ENCODE measurements at regions not wholly inside any gene's neighbourhood (a gene's known extent, or its start where the extent isn't known, plus 50 kb on each side); places are given as distances from the start of the nearest gene placed in this dataset.

DNA sequence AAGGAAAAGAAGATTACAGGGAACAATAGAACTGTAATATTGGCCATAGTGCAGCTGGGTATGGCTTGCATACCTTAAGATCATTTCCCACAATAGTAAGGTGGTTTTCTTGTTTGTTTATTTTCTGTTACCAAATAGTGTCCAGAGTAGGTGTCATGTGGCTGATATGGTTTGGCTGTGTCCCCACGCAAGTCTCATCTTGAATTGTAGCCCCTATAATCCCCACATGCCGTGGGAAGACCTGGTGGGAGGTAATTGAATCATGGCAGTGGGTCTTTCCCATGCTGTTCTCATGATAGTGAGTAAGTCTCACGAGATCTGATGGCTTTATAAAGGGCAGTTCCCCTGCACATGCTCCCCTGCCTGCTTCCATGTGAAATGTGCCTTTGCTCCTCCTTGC is 190.1 kb downstream of the ICOS start:
- no peaks in the 10 kb centered on the region for H3K27me3 ChIP-seq (ENCODE audit: control insufficient read depth in 2 of 2, insufficient read depth in 1 of 2, low read length in 1 of 2)
- no peaks in the 10 kb centered on the region for H3K36me3 ChIP-seq (ENCODE audit: control insufficient read depth in 2 of 2, insufficient read depth in 2 of 2, low read length in 1 of 2)
- no peak overlapping the region for H3K4me3 ChIP-seq (ENCODE audit: low read length in 2 of 2)
- no peak overlapping the region for H3K27ac ChIP-seq (ENCODE audit: low read depth in 1 of 2, low read length in 1 of 2)
- no peaks in the 10 kb centered on the region for H3K9me3 ChIP-seq (ENCODE audit: control insufficient read depth in 2 of 2, insufficient read depth in 1 of 2, low read length in 1 of 2)
- 94% methylated on average over 3 of the region's 3 CpGs for WGBS
- DNase-seq (ENCODE audit: low read depth in 6 of 9, low spot score in 9 of 9), result no peak
- no peaks in the 10 kb centered on the region for H3K4me1 ChIP-seq (ENCODE audit: control insufficient read depth in 2 of 2, insufficient read depth in 2 of 2, low read length in 2 of 2)

DNA sequence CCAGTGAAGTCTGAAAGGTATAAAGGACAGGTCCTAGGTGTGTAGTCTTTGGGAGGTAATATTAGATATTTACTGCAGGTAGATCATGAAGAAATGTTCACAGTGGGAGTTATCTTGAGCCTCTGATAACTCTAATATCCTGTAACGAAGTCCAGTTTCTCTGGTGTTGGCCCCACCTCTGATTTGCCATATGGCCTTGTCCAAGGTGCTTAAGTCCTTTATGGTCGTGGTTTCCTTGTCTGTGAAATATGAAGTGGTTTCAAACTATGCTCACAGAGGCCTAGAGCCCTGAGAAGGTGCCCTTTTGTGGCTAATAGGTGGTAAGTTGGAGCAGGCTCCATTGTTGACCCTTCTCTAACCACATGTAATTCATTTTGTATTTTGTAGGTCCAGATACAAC is 190.7 kb downstream of the ICOS start:
- H3K27me3 ChIP-seq (ENCODE audit: control insufficient read depth in 2 of 2, insufficient read depth in 1 of 2, low read length in 1 of 2), result no peaks in the 10 kb centered on the region
- H3K4me3 ChIP-seq (ENCODE audit: low read length in 2 of 2), result no peak overlapping the region
- H3K36me3 ChIP-seq (ENCODE audit: control insufficient read depth in 2 of 2, insufficient read depth in 2 of 2, low read length in 1 of 2), result no peaks in the 10 kb centered on the region
- no peaks in the 10 kb centered on the region for H3K4me1 ChIP-seq (ENCODE audit: control insufficient read depth in 2 of 2, insufficient read depth in 2 of 2, low read length in 2 of 2)
- no peak for DNase-seq (ENCODE audit: low read depth in 6 of 9, low spot score in 9 of 9)
- WGBS, result 84% methylated on average over 2 of the region's 2 CpGs
- no peaks in the 10 kb centered on the region for H3K9me3 ChIP-seq (ENCODE audit: control insufficient read depth in 2 of 2, insufficient read depth in 1 of 2, low read length in 1 of 2)
- H3K27ac ChIP-seq (ENCODE audit: low read depth in 1 of 2, low read length in 1 of 2), result no peak overlapping the region

DNA sequence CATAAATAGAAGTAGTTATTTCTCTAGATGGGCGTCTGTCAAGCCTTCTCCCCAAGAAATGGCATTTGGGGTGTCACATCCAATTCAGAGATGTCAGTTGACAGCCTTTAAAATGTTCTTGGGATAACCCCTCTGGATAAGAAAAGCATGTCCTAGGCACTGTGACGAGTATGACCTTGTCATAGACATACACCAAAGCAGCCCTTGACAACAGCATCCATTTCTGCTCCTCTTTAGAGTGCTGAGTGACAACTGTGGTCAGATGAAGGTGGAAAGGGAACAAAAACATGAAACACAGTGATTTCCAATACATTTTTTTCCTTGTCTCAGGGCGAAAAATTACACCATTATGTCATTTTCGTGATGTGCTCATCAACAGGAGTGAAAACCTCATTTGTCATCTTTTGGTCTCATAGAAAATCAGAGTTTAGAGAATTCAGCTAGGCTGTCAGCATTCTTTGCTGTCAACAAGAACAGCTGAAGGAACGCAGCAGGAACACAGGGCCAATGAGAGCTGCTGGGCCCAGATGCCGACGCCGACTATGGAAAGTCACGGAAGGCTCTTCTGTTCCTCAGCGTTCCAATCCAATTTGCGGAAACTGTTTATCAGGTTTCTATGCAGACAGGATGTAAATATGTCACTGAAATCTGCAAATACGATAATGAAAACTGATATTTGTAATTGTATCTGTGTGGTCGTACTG is 193.2 kb downstream of the ICOS start:
- WGBS, result 92% methylated on average over 13 of the region's 13 CpGs
- Histone ChIP-seq H3K27me3 (ENCODE audit: control insufficient read depth in 2 of 2, insufficient read depth in 1 of 2, low read length in 1 of 2) (no peaks in the 10 kb centered on the region), H3K36me3 (ENCODE audit: control insufficient read depth in 2 of 2, insufficient read depth in 2 of 2, low read length in 1 of 2) (no peaks in the 10 kb centered on the region), H3K9me3 (ENCODE audit: control insufficient read depth in 2 of 2, insufficient read depth in 1 of 2, low read length in 1 of 2) (no peaks in the 10 kb centered on the region), H3K27ac (ENCODE audit: low read depth in 1 of 2, low read length in 1 of 2) (no peak overlapping the region), H3K4me3 (ENCODE audit: low read length in 2 of 2) (no peak overlapping the region), H3K4me1 (ENCODE audit: control insufficient read depth in 2 of 2, insufficient read depth in 2 of 2, low read length in 2 of 2) (no peaks in the 10 kb centered on the region)
- no peak for DNase-seq (ENCODE audit: low read depth in 6 of 9, low spot score in 9 of 9)

DNA sequence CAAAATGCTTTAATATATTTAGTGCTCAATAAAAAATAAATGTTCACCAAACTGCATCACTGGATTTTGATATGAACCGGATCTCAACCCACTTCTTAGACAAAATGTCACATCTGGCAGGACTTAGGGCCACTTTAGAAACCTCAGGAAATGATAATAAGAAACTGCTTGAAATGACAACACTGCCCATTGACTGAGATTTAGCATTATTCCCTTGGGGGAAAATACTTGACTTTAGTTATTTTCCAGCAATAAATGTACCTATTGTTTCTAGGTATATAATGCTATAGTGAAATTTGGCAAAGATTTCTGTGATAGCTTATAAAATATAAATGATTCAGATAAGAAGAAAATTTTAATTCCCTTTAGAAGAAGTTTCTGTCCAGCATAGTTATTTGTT is 195.1 kb downstream of the ICOS start:
- Histone ChIP-seq H3K27me3 (ENCODE audit: control insufficient read depth in 2 of 2, insufficient read depth in 1 of 2, low read length in 1 of 2) (no peaks in the 10 kb centered on the region), H3K9me3 (ENCODE audit: control insufficient read depth in 2 of 2, insufficient read depth in 1 of 2, low read length in 1 of 2) (no peaks in the 10 kb centered on the region), H3K27ac (ENCODE audit: low read depth in 1 of 2, low read length in 1 of 2) (no peak overlapping the region), H3K36me3 (ENCODE audit: control insufficient read depth in 2 of 2, insufficient read depth in 2 of 2, low read length in 1 of 2) (no peaks in the 10 kb centered on the region), H3K4me1 (ENCODE audit: control insufficient read depth in 2 of 2, insufficient read depth in 2 of 2, low read length in 2 of 2) (no peaks in the 10 kb centered on the region), H3K4me3 (ENCODE audit: low read length in 2 of 2) (no peak overlapping the region)
- no peak for DNase-seq (ENCODE audit: low read depth in 6 of 9, low spot score in 9 of 9)
- 96% methylated on average over 1 of the region's 1 CpG for WGBS

DNA sequence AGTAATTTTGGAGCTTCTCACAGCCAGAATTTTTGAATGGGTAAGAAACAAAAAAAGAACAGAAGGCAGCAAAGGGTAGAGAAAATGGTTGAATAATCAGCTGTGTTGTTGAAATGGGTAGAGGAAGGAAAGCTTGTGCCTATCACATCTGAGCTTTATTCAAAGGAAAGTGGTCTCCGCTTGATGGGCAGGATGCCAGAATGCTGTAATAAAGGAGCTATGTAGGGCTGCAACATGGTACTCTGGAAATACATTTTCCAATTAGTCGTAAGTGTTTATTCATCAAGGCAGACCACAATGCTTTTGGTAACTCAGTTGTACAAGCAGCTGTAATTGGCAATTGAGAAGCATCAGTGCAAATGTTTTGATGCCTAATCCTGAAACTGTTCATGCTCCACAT is 196.9 kb downstream of the ICOS start:
- Histone ChIP-seq H3K36me3 (ENCODE audit: control insufficient read depth in 2 of 2, insufficient read depth in 2 of 2, low read length in 1 of 2) (no peaks in the 10 kb centered on the region), H3K4me1 (ENCODE audit: control insufficient read depth in 2 of 2, insufficient read depth in 2 of 2, low read length in 2 of 2) (no peaks in the 10 kb centered on the region), H3K27me3 (ENCODE audit: control insufficient read depth in 2 of 2, insufficient read depth in 1 of 2, low read length in 1 of 2) (no peaks in the 10 kb centered on the region), H3K9me3 (ENCODE audit: control insufficient read depth in 2 of 2, insufficient read depth in 1 of 2, low read length in 1 of 2) (no peaks in the 10 kb centered on the region), H3K4me3 (ENCODE audit: low read length in 2 of 2) (no peak overlapping the region), H3K27ac (ENCODE audit: low read depth in 1 of 2, low read length in 1 of 2) (no peak overlapping the region)
- DNase-seq (ENCODE audit: low read depth in 6 of 9, low spot score in 9 of 9), result no peak
- WGBS, result 97% methylated on average over 2 of the region's 2 CpGs

DNA sequence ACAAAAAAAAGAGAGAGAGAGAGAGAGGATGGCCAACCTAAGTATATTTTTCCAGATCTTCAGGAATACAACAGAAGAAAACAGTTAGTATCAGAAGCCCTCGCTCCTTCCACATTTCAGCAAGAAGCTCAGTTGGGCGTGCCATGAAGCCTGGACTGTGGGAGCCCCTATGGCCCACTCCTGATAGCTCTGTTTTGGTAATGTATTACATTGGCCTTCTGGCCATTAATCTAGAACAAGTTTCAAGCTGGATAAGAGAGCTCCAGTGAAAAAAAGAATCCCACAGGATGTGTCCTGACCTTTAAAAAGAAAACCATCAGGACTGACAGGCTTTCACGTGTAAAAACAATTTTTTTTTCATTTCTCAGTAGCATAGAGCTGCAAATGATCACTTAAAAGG is 197.9 kb downstream of the ICOS start:
- Histone ChIP-seq H3K4me3 (ENCODE audit: low read length in 2 of 2) (no peak overlapping the region), H3K4me1 (ENCODE audit: control insufficient read depth in 2 of 2, insufficient read depth in 2 of 2, low read length in 2 of 2) (no peaks in the 10 kb centered on the region), H3K9me3 (ENCODE audit: control insufficient read depth in 2 of 2, insufficient read depth in 1 of 2, low read length in 1 of 2) (no peaks in the 10 kb centered on the region), H3K36me3 (ENCODE audit: control insufficient read depth in 2 of 2, insufficient read depth in 2 of 2, low read length in 1 of 2) (no peaks in the 10 kb centered on the region), H3K27me3 (ENCODE audit: control insufficient read depth in 2 of 2, insufficient read depth in 1 of 2, low read length in 1 of 2) (no peaks in the 10 kb centered on the region), H3K27ac (ENCODE audit: low read depth in 1 of 2, low read length in 1 of 2) (no peak overlapping the region)
- no peak for DNase-seq (ENCODE audit: low read depth in 6 of 9, low spot score in 9 of 9)
- WGBS, result 92% methylated on average over 3 of the region's 3 CpGs

DNA sequence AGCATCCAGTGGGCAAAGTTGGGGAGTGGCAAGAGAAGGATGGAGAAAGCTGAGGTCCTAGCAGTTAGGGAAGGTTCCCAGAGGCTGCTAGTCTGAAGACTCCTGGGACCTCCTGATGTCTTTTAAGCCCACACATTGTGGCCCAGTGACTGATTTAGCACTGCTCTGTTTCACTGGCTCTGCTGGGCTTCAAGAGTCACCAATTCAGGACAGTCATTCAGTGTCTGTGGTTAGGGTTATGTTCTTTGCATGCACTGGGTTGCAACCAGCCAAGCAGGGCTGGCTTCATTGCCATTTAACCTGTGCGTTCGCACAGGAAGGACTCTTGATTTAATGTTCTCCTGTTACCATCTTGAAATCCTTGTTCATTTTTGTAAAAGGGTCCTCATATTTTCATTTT is 199.2 kb downstream of the ICOS start:
- 96% methylated on average over 2 of the region's 2 CpGs for WGBS
- no peaks in the 10 kb centered on the region for H3K36me3 ChIP-seq (ENCODE audit: control insufficient read depth in 2 of 2, insufficient read depth in 2 of 2, low read length in 1 of 2)

DNA sequence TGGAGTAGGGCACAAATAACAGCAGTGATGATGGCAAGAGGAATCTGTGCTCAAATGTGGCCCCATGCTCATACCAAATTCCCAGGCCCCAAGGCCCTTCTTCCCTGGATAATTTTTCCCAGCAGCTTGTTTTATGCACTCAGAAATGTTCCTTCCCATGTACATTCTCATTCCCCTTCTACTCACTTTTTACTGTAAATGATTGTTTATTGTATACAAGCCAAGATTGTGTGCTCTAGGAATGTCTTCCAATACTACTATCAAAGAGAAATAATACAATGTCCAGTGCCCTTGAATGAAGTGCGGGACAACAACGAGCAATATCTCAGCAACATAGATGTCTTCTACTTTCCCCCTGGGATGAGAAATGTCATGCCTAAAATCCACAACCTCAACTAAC is 201.6 kb downstream of the ICOS start:
- Histone ChIP-seq H3K4me3 (ENCODE audit: low read length in 2 of 2) (no peak overlapping the region), H3K4me1 (ENCODE audit: control insufficient read depth in 2 of 2, insufficient read depth in 2 of 2, low read length in 2 of 2) (no peaks in the 10 kb centered on the region), H3K27me3 (ENCODE audit: control insufficient read depth in 2 of 2, insufficient read depth in 1 of 2, low read length in 1 of 2) (no peaks in the 10 kb centered on the region), H3K27ac (ENCODE audit: low read depth in 1 of 2, low read length in 1 of 2) (no peak overlapping the region), H3K36me3 (ENCODE audit: control insufficient read depth in 2 of 2, insufficient read depth in 2 of 2, low read length in 1 of 2) (no peaks in the 10 kb centered on the region), H3K9me3 (ENCODE audit: control insufficient read depth in 2 of 2, insufficient read depth in 1 of 2, low read length in 1 of 2) (no peaks in the 10 kb centered on the region)
- WGBS, result 97% methylated on average over 2 of the region's 2 CpGs
- no peak for DNase-seq (ENCODE audit: low read depth in 6 of 9, low spot score in 9 of 9)

More for the DNA sequence above, 199.2 kb downstream of the ICOS start:
- H3K4me1 ChIP-seq (ENCODE audit: control insufficient read depth in 2 of 2, insufficient read depth in 2 of 2, low read length in 2 of 2), result no peaks in the 10 kb centered on the region
- no peaks in the 10 kb centered on the region for H3K9me3 ChIP-seq (ENCODE audit: control insufficient read depth in 2 of 2, insufficient read depth in 1 of 2, low read length in 1 of 2)
- H3K27me3 ChIP-seq (ENCODE audit: control insufficient read depth in 2 of 2, insufficient read depth in 1 of 2, low read length in 1 of 2), result no peaks in the 10 kb centered on the region
- no peak overlapping the region for H3K4me3 ChIP-seq (ENCODE audit: low read length in 2 of 2)
- no peak for DNase-seq (ENCODE audit: low read depth in 6 of 9, low spot score in 9 of 9)
- no peak overlapping the region for H3K27ac ChIP-seq (ENCODE audit: low read depth in 1 of 2, low read length in 1 of 2)

DNA sequence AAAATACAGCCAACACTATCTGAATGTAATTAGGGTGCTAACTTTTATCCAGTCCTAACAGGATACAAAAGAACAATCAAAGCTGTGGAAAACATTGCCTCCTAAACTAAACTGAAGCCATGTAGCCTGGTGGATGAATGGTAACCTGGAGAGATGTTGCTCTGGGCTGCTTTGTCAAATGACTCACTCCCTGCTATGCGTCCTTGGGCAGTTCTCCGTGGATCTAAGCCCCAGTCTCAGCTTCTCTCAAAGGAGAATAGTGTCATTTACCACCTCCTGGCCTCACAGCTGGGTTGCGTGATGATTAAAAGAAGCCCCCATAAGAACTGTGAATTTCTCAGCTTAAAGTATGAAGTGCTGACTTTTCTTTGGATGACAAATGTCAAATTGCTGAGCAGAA is 203.7 kb downstream of the ICOS start:
- 94% methylated on average over 3 of the region's 3 CpGs for WGBS

More for the DNA sequence above, 203.7 kb downstream of the ICOS start:
- H3K9me3 ChIP-seq (ENCODE audit: control insufficient read depth in 2 of 2, insufficient read depth in 1 of 2, low read length in 1 of 2), result no peaks in the 10 kb centered on the region
- no peaks in the 10 kb centered on the region for H3K36me3 ChIP-seq (ENCODE audit: control insufficient read depth in 2 of 2, insufficient read depth in 2 of 2, low read length in 1 of 2)
- DNase-seq (ENCODE audit: low read depth in 6 of 9, low spot score in 9 of 9), result no peak
- peaks cover 0 to 4% of the 10 kb centered on the region in 2 donors for H3K4me1 ChIP-seq (ENCODE audit: control insufficient read depth in 2 of 2, insufficient read depth in 2 of 2, low read length in 2 of 2)
- H3K27me3 ChIP-seq (ENCODE audit: control insufficient read depth in 2 of 2, insufficient read depth in 1 of 2, low read length in 1 of 2), result no peaks in the 10 kb centered on the region
- no peak overlapping the region for H3K27ac ChIP-seq (ENCODE audit: low read depth in 1 of 2, low read length in 1 of 2)
- H3K4me3 ChIP-seq (ENCODE audit: low read length in 2 of 2), result no peak overlapping the region

Data from thymus (tissue), 11 donors.